MCF 10A (cell line): ENCODE measurements at regions not wholly inside any gene's neighbourhood (a gene's known extent, or its start where the extent isn't known, plus 50 kb on each side); places are given as distances from the start of the nearest gene placed in this dataset.

ENCODE experiments used
- BruUV-seq: library from RNA; stranded (reverse); fragments of 400-500 nt; replicated peaks from 2 replicates; lab custom pipeline; 2021; lab: Mats Ljungman, UMichigan
- CTCF ChIA-PET: fragments of 300-600 bp; sonication (Branson Sonifier 250); formaldehyde crosslinking; extraction: SDS; loops from one replicate; lab custom pipeline; 2021; ENCODE audit warnings: antibody characterized with exemption, inconsistent platforms; lab: Yijun Ruan, JAX
- POLR2A ChIA-PET: fragments of 300-600, 350-650 bp; sonication (Branson Sonifier 250); formaldehyde crosslinking; extraction: SDS; loops from one replicate; lab custom pipeline; 2020; ENCODE audit warnings: antibody characterized with exemption, inconsistent platforms; lab: Yijun Ruan, JAX
- DNase-seq: peaks from one replicate; pipeline ENCODE4 v3.0.0-alpha.2; 2018; ENCODE audit not compliant: unreplicated experiment
- H3K27ac Mint-ChIP-seq: one replicate; pipeline ENCODE4 v1.8.0; 2022; ENCODE audit warnings: mild to moderate bottlenecking, low read depth, mixed read lengths; ENCODE audit not compliant: unreplicated experiment
- H3K27me3 Mint-ChIP-seq: one replicate; pipeline ENCODE4 v1.8.0; 2022; ENCODE audit warnings: mixed read lengths; ENCODE audit not compliant: insufficient read depth, unreplicated experiment
- H3K36me3 Mint-ChIP-seq: one replicate; pipeline ENCODE4 v1.8.0; 2022; ENCODE audit warnings: mild to moderate bottlenecking, moderate library complexity, mixed read lengths; ENCODE audit not compliant: insufficient read depth, unreplicated experiment
- H3K4me1 Mint-ChIP-seq: one replicate; pipeline ENCODE4 v1.8.0; 2022; ENCODE audit warnings: mixed read lengths; ENCODE audit not compliant: insufficient read depth, unreplicated experiment
- H3K4me3 Mint-ChIP-seq: one replicate; pipeline ENCODE4 v1.8.0; 2022; ENCODE audit warnings: mild to moderate bottlenecking, moderate library complexity, mixed read lengths; ENCODE audit not compliant: unreplicated experiment
- H3K9me3 Mint-ChIP-seq: one replicate; pipeline ENCODE4 v1.8.0; 2022; ENCODE audit warnings: mixed read lengths; ENCODE audit not compliant: unreplicated experiment
- intact Hi-C: fragments of 100-400 bp; cut with micrococcal nuclease; formaldehyde crosslinking; loops from 2 replicates; pipeline ENCODE4 v1.14.1; 2022
- TF ChIP-seq, protein P1 (sequence below): fragments of 200-600 bp; IDR thresholded peaks from one replicate; pipeline ENCODE4 v1.8.0; 2022; ENCODE audit warnings: antibody characterized with exemption, mild to moderate bottlenecking; ENCODE audit not compliant: unreplicated experiment

DNA sequence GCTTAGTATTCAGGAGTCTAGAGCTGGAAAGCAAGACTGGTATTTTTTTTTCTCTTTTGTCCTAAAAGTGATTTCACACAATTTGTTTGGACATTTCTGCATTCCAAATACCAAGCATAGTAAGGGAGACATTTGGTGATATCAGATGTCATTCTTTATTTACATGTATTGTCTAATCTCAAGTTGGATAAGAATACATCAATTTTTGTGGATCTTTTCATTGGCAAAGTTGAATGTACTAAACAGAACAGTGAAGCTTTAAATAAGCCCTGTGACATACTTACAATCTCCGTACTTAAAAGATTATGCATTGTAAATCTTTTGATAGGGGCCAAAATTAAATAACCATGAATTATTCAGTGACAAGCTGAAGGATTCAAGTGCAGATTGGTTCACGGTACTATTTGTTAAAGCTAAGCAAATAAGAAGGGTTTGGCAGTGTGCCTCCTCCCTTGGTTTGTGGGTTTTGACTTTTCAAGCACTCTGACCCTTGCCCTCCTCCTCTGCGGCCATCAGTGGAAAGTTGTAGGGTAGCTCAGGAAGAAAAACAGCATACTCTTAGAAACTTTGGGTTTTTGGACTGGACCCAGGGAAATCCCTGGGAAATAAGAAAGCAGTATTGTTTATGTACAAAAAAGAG lies 663.7 kb downstream of the ADGRL2 start:
- CTCF ChIA-PET = interaction anchor here (0.5 to 0.7 kb wide), 2 partner anchors 17 to 374 kb away, joined by 3 read pairs; no protein-coding TSS in a partner anchor
- intact Hi-C loops = no loop called here
- no peak overlapping the region for H3K4me3 Mint-ChIP-seq
- H3K27me3 Mint-ChIP-seq = no peaks in the 10 kb centered on the region
- H3K27ac Mint-ChIP-seq = no peak overlapping the region
- no peak for DNase-seq
- no peaks in the 10 kb centered on the region for H3K36me3 Mint-ChIP-seq
- TF ChIP-seq, protein P1, sequence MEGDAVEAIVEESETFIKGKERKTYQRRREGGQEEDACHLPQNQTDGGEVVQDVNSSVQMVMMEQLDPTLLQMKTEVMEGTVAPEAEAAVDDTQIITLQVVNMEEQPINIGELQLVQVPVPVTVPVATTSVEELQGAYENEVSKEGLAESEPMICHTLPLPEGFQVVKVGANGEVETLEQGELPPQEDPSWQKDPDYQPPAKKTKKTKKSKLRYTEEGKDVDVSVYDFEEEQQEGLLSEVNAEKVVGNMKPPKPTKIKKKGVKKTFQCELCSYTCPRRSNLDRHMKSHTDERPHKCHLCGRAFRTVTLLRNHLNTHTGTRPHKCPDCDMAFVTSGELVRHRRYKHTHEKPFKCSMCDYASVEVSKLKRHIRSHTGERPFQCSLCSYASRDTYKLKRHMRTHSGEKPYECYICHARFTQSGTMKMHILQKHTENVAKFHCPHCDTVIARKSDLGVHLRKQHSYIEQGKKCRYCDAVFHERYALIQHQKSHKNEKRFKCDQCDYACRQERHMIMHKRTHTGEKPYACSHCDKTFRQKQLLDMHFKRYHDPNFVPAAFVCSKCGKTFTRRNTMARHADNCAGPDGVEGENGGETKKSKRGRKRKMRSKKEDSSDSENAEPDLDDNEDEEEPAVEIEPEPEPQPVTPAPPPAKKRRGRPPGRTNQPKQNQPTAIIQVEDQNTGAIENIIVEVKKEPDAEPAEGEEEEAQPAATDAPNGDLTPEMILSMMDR = no peak
- H3K4me1 Mint-ChIP-seq = no peaks in the 10 kb centered on the region
- H3K9me3 Mint-ChIP-seq = no peaks in the 10 kb centered on the region
- BruUV-seq = no TSS peak
- POLR2A ChIA-PET = no interaction called here

DNA sequence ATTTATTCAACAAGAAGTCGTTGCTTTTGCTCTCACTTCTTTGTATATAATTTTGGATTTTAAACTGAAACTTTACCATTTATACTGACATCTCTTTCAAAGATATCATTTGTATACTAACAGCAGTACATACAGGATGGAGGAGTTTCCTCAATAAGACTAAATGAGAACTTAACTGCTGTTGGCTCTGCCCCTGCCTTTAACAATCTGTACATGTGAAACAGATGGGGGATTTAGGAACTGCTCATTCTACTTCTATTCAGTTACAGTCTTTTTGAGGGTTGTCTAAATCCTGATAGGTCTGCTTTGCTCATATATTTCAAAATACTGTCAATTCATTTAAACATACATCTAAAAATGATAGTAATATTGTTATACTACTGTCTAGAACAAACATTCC lies 663.2 kb downstream of the ADGRL2 start:
- no peak overlapping the region for H3K27ac Mint-ChIP-seq
- no peak for DNase-seq
- H3K4me3 Mint-ChIP-seq = no peak overlapping the region
- ChIA-PET POLR2A (no interaction called here), CTCF (interaction anchor here (0.5 kb wide), 1 partner anchor 17 kb away, joined by 3 read pairs; no protein-coding TSS in a partner anchor)
- H3K36me3 Mint-ChIP-seq = no peaks in the 10 kb centered on the region
- no peaks in the 10 kb centered on the region for H3K27me3 Mint-ChIP-seq
- TF ChIP-seq, protein P1 = no peak
- intact Hi-C loops = no loop called here
- H3K9me3 Mint-ChIP-seq = no peaks in the 10 kb centered on the region
- no peaks in the 10 kb centered on the region for H3K4me1 Mint-ChIP-seq
- BruUV-seq = no TSS peak

DNA sequence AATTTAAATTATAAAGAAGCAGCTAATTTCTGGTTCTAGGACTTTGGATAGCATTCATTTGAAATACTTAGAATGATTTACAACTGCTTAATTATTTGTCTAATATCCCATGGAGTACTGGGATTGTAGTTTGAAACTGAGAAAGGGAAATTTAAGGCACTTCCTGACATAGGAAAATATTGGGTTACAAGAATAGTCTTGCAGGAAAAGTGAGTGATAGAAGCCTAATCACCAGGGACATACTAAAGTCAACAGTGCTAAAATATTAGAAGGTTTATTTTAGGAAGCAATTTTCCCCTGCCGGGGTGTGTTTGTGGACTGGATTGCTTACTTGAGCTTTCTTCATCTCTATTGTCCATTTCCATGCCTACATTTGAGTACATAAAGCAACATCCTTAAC lies 661.6 kb downstream of the ADGRL2 start:
- intact Hi-C loops = no loop called here
- ChIA-PET POLR2A (no interaction called here), CTCF (no interaction called here)
- TF ChIP-seq, protein P1 = no peak
- no peak overlapping the region for H3K27ac Mint-ChIP-seq
- BruUV-seq = no TSS peak
- no peak overlapping the region for H3K4me3 Mint-ChIP-seq
- no peaks in the 10 kb centered on the region for H3K36me3 Mint-ChIP-seq
- H3K27me3 Mint-ChIP-seq = no peaks in the 10 kb centered on the region
- H3K9me3 Mint-ChIP-seq = no peaks in the 10 kb centered on the region
- H3K4me1 Mint-ChIP-seq = no peaks in the 10 kb centered on the region
- no peak for DNase-seq

DNA sequence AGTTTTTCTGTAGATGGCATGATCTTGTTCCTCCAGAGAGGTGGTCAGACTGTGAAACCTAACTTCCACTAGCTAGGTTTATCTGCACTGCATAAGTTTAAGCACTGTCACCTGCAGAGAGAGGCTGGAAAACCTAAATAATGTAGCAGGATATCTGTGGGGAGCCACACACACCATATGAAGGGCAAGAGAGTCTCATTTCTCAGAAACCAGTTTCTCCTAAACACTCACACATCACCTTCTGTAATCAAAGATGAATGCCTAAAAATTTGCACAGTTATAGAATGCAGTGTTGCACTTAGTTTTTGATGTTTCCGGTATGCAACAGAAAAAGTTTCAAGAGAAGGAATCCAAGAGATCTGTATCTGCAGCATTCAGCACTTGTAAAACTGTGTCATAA lies 654.6 kb downstream of the ADGRL2 start:
- CTCF ChIA-PET = no interaction called here
- POLR2A ChIA-PET = no interaction called here
- H3K27me3 Mint-ChIP-seq = no peaks in the 10 kb centered on the region
- no peaks in the 10 kb centered on the region for H3K36me3 Mint-ChIP-seq
- intact Hi-C loops = no loop called here
- DNase-seq = no peak
- peaks cover 8% of the 10 kb centered on the region for H3K9me3 Mint-ChIP-seq
- no peak overlapping the region for H3K4me3 Mint-ChIP-seq
- BruUV-seq = no TSS peak
- TF ChIP-seq, protein P1 = no peak
- H3K4me1 Mint-ChIP-seq = no peaks in the 10 kb centered on the region
- H3K27ac Mint-ChIP-seq = no peak overlapping the region
